ENCODE measurements at regions not wholly inside any gene's neighbourhood (a gene's known extent, or its start where the extent isn't known, plus 50 kb on each side); places are given as distances from the start of the nearest gene placed in this dataset.

DNA sequence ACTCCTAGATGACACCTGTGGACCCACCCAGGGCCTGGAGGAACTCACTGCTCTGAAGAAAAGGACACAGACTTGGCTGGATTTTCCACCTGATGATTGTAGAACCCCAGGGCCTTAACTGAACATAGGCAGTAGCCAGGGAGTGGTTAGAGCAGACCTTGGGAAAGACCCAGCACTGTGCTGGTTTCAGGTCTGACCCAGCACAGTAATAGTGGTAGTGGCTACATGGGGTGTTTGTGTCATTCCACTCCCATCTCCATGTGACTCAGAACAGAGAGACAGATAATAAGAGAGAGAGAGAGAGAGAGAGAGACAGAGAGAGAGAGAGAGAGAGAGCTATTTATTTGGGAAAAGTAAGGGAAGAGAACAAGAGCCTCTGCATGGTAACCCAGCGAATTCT is 239.1 kb upstream of the MEOX2 start:
- intact Hi-C loops (cut with micrococcal nuclease), result no loop called here
- peaks cover 11% of the 10 kb centered on the region for H3K27me3 Mint-ChIP-seq (ENCODE audit: insufficient read depth, unreplicated experiment)
- H3K9me3 Mint-ChIP-seq (ENCODE audit: unreplicated experiment), result no peaks in the 10 kb centered on the region
- BruUV-seq (replicated peaks), result no TSS peak
- H3K27ac Mint-ChIP-seq (ENCODE audit: low read depth, unreplicated experiment), result no peak overlapping the region
- CTCF ChIA-PET, result no interaction called here
- H3K36me3 Mint-ChIP-seq (ENCODE audit: insufficient read depth, unreplicated experiment), result no peaks in the 10 kb centered on the region
- no peak for DNase-seq (ENCODE audit: unreplicated experiment)
- no peak overlapping the region for H3K4me3 Mint-ChIP-seq (ENCODE audit: unreplicated experiment)
- no peaks in the 10 kb centered on the region for H3K4me1 Mint-ChIP-seq (ENCODE audit: insufficient read depth, unreplicated experiment)
- TF ChIP-seq, protein P1, sequence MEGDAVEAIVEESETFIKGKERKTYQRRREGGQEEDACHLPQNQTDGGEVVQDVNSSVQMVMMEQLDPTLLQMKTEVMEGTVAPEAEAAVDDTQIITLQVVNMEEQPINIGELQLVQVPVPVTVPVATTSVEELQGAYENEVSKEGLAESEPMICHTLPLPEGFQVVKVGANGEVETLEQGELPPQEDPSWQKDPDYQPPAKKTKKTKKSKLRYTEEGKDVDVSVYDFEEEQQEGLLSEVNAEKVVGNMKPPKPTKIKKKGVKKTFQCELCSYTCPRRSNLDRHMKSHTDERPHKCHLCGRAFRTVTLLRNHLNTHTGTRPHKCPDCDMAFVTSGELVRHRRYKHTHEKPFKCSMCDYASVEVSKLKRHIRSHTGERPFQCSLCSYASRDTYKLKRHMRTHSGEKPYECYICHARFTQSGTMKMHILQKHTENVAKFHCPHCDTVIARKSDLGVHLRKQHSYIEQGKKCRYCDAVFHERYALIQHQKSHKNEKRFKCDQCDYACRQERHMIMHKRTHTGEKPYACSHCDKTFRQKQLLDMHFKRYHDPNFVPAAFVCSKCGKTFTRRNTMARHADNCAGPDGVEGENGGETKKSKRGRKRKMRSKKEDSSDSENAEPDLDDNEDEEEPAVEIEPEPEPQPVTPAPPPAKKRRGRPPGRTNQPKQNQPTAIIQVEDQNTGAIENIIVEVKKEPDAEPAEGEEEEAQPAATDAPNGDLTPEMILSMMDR (IDR thresholded peaks at IDR 0.05; ENCODE audit: unreplicated experiment), result no peak
- POLR2A ChIA-PET, result no interaction called here

DNA sequence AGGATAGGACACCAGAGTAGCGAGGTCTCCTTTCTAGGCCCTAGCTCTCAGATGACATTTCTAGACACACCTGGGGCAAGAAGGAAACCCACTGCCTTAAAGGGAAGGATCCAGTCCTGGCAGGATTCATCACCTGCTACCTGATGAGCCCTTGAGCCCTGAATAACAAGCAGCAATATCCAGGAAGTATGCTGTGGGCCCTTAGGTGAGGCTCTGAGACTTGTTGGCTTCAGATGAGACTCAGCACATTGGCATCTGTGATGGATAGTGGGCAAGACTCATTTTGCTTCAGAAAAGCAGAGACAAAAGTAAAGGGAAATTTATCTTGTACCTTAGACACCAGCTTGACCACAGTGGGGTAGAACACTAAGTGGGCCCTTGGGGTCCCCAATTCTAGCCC is 238.4 kb upstream of the MEOX2 start:
- no peak overlapping the region for H3K27ac Mint-ChIP-seq (ENCODE audit: low read depth, unreplicated experiment)

DNA sequence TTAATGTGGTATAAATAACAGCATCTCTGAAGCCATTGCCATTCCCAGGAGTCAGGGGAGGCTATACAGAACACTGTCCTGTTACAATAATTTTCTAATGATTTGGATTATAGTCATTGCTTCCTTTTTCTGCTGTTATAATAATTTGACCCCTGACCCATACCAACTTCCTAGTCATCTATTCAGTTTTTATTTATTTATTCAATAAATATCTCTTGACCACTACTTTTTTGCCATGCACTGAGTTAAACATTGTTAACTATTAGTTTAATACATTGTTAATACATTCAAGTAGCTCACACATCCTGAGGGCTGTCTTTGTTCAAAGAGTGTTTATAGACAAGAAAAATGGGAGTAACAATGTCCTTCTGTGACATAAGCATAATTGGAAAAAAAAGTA is 235.5 kb upstream of the MEOX2 start:
- CTCF ChIA-PET, result interaction anchor here (0.6 to 0.7 kb wide), 3 partner anchors 145 to 1256 kb away, joined by 3 to 4 read pairs (median 4); no protein-coding TSS in a partner anchor
- H3K4me1 Mint-ChIP-seq (ENCODE audit: insufficient read depth, unreplicated experiment), result no peaks in the 10 kb centered on the region
- POLR2A ChIA-PET, result no interaction called here
- H3K27me3 Mint-ChIP-seq (ENCODE audit: insufficient read depth, unreplicated experiment), result no peaks in the 10 kb centered on the region
- no peaks in the 10 kb centered on the region for H3K36me3 Mint-ChIP-seq (ENCODE audit: insufficient read depth, unreplicated experiment)
- intact Hi-C loops (cut with micrococcal nuclease), result no loop called here
- DNase-seq (ENCODE audit: unreplicated experiment), result no peak
- TF ChIP-seq, protein P1 (IDR thresholded peaks at IDR 0.05; ENCODE audit: unreplicated experiment), result no peak
- no peaks in the 10 kb centered on the region for H3K9me3 Mint-ChIP-seq (ENCODE audit: unreplicated experiment)
- no TSS peak for BruUV-seq (replicated peaks)
- no peak overlapping the region for H3K4me3 Mint-ChIP-seq (ENCODE audit: unreplicated experiment)
- H3K27ac Mint-ChIP-seq (ENCODE audit: low read depth, unreplicated experiment), result no peak overlapping the region

More for the DNA sequence above, 238.4 kb upstream of the MEOX2 start:
- no peak for DNase-seq (ENCODE audit: unreplicated experiment)
- peaks cover 4% of the 10 kb centered on the region for H3K27me3 Mint-ChIP-seq (ENCODE audit: insufficient read depth, unreplicated experiment)
- POLR2A ChIA-PET, result no interaction called here
- TF ChIP-seq, protein P1 (IDR thresholded peaks at IDR 0.05; ENCODE audit: unreplicated experiment), result no peak
- H3K36me3 Mint-ChIP-seq (ENCODE audit: insufficient read depth, unreplicated experiment), result no peaks in the 10 kb centered on the region
- CTCF ChIA-PET, result no interaction called here
- no peaks in the 10 kb centered on the region for H3K9me3 Mint-ChIP-seq (ENCODE audit: unreplicated experiment)
- H3K4me1 Mint-ChIP-seq (ENCODE audit: insufficient read depth, unreplicated experiment), result no peaks in the 10 kb centered on the region
- BruUV-seq (replicated peaks), result no TSS peak
- no peak overlapping the region for H3K4me3 Mint-ChIP-seq (ENCODE audit: unreplicated experiment)
- intact Hi-C loops (cut with micrococcal nuclease), result no loop called here

DNA sequence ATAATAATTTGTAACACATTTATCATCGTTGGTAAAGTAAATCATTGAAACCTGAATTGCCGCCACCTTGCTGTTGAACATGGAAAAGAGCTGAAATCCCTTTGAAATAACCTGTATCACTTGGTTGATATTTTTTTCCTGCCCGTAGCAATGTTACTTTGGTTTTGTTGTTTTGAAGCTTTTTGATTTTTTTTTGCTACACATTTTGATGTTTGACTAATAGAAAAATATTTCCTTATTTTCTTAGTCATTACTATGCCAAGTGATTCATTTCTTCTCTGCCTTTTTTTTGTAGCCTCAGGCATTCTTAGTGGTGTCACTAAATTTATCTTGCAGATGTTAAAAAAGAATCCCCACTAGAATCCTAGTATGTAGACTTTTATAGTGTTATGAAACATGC is 235.1 kb upstream of the MEOX2 start:
- no TSS peak for BruUV-seq (replicated peaks)
- Mint-ChIP-seq H3K4me3 (ENCODE audit: unreplicated experiment) (no peak overlapping the region), H3K4me1 (ENCODE audit: insufficient read depth, unreplicated experiment) (no peaks in the 10 kb centered on the region)

More for the DNA sequence above, 235.1 kb upstream of the MEOX2 start:
- TF ChIP-seq, protein P1 (IDR thresholded peaks at IDR 0.05; ENCODE audit: unreplicated experiment), result no peak
- Mint-ChIP-seq H3K27ac (ENCODE audit: low read depth, unreplicated experiment) (no peak overlapping the region), H3K36me3 (ENCODE audit: insufficient read depth, unreplicated experiment) (no peaks in the 10 kb centered on the region), H3K27me3 (ENCODE audit: insufficient read depth, unreplicated experiment) (no peaks in the 10 kb centered on the region), H3K9me3 (ENCODE audit: unreplicated experiment) (no peaks in the 10 kb centered on the region)
- ChIA-PET CTCF (interaction anchor here (0.6 to 0.7 kb wide), 2 partner anchors 145 to 905 kb away, joined by 3 to 4 read pairs; no protein-coding TSS in a partner anchor), POLR2A (no interaction called here)
- no peak for DNase-seq (ENCODE audit: unreplicated experiment)
- intact Hi-C loops (cut with micrococcal nuclease), result no loop called here
